ENCODE measurements at regions not wholly inside any gene's neighbourhood (a gene's known extent, or its start where the extent isn't known, plus 50 kb on each side); places are given as distances from the start of the nearest gene placed in this dataset.

GRCh38 chr11:112693781-112694180 is 267.4 kb upstream of the NCAM1 start (continued):
- TF ChIP-seq, protein P1, sequence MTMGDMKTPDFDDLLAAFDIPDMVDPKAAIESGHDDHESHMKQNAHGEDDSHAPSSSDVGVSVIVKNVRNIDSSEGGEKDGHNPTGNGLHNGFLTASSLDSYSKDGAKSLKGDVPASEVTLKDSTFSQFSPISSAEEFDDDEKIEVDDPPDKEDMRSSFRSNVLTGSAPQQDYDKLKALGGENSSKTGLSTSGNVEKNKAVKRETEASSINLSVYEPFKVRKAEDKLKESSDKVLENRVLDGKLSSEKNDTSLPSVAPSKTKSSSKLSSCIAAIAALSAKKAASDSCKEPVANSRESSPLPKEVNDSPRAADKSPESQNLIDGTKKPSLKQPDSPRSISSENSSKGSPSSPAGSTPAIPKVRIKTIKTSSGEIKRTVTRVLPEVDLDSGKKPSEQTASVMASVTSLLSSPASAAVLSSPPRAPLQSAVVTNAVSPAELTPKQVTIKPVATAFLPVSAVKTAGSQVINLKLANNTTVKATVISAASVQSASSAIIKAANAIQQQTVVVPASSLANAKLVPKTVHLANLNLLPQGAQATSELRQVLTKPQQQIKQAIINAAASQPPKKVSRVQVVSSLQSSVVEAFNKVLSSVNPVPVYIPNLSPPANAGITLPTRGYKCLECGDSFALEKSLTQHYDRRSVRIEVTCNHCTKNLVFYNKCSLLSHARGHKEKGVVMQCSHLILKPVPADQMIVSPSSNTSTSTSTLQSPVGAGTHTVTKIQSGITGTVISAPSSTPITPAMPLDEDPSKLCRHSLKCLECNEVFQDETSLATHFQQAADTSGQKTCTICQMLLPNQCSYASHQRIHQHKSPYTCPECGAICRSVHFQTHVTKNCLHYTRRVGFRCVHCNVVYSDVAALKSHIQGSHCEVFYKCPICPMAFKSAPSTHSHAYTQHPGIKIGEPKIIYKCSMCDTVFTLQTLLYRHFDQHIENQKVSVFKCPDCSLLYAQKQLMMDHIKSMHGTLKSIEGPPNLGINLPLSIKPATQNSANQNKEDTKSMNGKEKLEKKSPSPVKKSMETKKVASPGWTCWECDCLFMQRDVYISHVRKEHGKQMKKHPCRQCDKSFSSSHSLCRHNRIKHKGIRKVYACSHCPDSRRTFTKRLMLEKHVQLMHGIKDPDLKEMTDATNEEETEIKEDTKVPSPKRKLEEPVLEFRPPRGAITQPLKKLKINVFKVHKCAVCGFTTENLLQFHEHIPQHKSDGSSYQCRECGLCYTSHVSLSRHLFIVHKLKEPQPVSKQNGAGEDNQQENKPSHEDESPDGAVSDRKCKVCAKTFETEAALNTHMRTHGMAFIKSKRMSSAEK (CRISPR knock-in tag; IDR thresholded peaks at IDR 0.05; ENCODE audit: borderline replicate concordance): no peak
- TF ChIP-seq ZNF219 (CRISPR knock-in tag; IDR thresholded peaks at IDR 0.05; ENCODE audit: borderline replicate concordance): no peak
- TF ChIP-seq SP1 (CRISPR knock-in tag; conservative IDR thresholded peaks at IDR 0.05): no peak
- no peak for TF ChIP-seq ATF6 (CRISPR knock-in tag; IDR thresholded peaks at IDR 0.05)
- no peak for TF ChIP-seq FOXP1 (CRISPR knock-in tag; IDR thresholded peaks at IDR 0.05; ENCODE audit: borderline replicate concordance)
- TF ChIP-seq ZNF317 (CRISPR knock-in tag; IDR thresholded peaks at IDR 0.05; ENCODE audit: borderline replicate concordance, low read depth): no peak
- TF ChIP-seq E2F5 (CRISPR knock-in tag; IDR thresholded peaks at IDR 0.05): no peak
- no peak for TF ChIP-seq HMGA2 (CRISPR knock-in tag; IDR thresholded peaks at IDR 0.05)

DNA sequence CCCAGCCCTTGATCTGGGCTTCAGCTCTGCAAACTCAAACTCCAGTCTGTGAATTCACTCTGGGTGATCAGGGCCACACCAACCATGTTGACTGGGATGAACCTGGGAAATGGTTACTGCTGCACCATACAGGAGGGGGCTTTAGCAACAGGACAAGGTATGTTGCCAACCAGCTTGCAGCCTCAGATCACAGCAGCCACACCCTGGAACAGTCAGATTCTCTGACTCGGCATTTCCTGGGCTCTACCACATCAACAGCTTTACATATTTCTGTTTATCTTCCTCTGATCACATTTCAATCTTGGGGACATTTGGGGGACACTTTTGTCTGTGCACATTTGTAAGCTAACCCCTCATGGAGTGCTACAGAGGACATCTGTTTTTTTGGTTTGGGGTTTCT is 267.0 kb upstream of the NCAM1 start:
- ChIA-PET POLR2A (no interaction called here), CTCF (interaction anchor here (0.9 to 1.1 kb wide), 3 partner anchors 18 to 90 kb away, joined by 3 read pairs; no protein-coding TSS in a partner anchor)
- ATAC-seq (no peak), DNase-seq (ENCODE audit: low spot score) (no peak)
- no peaks in the 10 kb centered on the region for H3K9me3 Mint-ChIP-seq
- no peak overlapping the region for H3K4me3 Mint-ChIP-seq
- H3K36me3 Mint-ChIP-seq: no peaks in the 10 kb centered on the region
- H3K27ac Mint-ChIP-seq: no peak overlapping the region
- peaks cover 7% of the 10 kb centered on the region; the same call in 1 of the 2 replicates for H3K4me1 Mint-ChIP-seq
- TF ChIP-seq CBFB (CRISPR knock-in tag; IDR thresholded peaks at IDR 0.05; ENCODE audit: low read depth) (no peak), NFYB (CRISPR knock-in tag; conservative IDR thresholded peaks at IDR 0.05; ENCODE audit: low read depth) (no peak), ETV6 (CRISPR knock-in tag; IDR thresholded peaks at IDR 0.05) (no peak), CREB1 (CRISPR knock-in tag; IDR thresholded peaks at IDR 0.05) (no peak), AFF4 (CRISPR knock-in tag; IDR thresholded peaks at IDR 0.05; ENCODE audit: borderline replicate concordance) (no peak), ZNF219 (CRISPR knock-in tag; IDR thresholded peaks at IDR 0.05; ENCODE audit: borderline replicate concordance) (no peak)
- TF ChIP-seq, protein P2, sequence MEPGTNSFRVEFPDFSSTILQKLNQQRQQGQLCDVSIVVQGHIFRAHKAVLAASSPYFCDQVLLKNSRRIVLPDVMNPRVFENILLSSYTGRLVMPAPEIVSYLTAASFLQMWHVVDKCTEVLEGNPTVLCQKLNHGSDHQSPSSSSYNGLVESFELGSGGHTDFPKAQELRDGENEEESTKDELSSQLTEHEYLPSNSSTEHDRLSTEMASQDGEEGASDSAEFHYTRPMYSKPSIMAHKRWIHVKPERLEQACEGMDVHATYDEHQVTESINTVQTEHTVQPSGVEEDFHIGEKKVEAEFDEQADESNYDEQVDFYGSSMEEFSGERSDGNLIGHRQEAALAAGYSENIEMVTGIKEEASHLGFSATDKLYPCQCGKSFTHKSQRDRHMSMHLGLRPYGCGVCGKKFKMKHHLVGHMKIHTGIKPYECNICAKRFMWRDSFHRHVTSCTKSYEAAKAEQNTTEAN (CRISPR knock-in tag; IDR thresholded peaks at IDR 0.05): no peak
- TF ChIP-seq, protein P3, sequence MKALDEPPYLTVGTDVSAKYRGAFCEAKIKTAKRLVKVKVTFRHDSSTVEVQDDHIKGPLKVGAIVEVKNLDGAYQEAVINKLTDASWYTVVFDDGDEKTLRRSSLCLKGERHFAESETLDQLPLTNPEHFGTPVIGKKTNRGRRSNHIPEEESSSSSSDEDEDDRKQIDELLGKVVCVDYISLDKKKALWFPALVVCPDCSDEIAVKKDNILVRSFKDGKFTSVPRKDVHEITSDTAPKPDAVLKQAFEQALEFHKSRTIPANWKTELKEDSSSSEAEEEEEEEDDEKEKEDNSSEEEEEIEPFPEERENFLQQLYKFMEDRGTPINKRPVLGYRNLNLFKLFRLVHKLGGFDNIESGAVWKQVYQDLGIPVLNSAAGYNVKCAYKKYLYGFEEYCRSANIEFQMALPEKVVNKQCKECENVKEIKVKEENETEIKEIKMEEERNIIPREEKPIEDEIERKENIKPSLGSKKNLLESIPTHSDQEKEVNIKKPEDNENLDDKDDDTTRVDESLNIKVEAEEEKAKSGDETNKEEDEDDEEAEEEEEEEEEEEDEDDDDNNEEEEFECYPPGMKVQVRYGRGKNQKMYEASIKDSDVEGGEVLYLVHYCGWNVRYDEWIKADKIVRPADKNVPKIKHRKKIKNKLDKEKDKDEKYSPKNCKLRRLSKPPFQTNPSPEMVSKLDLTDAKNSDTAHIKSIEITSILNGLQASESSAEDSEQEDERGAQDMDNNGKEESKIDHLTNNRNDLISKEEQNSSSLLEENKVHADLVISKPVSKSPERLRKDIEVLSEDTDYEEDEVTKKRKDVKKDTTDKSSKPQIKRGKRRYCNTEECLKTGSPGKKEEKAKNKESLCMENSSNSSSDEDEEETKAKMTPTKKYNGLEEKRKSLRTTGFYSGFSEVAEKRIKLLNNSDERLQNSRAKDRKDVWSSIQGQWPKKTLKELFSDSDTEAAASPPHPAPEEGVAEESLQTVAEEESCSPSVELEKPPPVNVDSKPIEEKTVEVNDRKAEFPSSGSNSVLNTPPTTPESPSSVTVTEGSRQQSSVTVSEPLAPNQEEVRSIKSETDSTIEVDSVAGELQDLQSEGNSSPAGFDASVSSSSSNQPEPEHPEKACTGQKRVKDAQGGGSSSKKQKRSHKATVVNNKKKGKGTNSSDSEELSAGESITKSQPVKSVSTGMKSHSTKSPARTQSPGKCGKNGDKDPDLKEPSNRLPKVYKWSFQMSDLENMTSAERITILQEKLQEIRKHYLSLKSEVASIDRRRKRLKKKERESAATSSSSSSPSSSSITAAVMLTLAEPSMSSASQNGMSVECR (CRISPR knock-in tag; IDR thresholded peaks at IDR 0.05; ENCODE audit: borderline replicate concordance): no peak
- no peaks in the 10 kb centered on the region for H3K27me3 Mint-ChIP-seq (ENCODE audit: low read depth)

Measured in WTC11 (cell line).